ENCODE measurements at regions not wholly inside any gene's neighbourhood (a gene's known extent, or its start where the extent isn't known, plus 50 kb on each side); places are given as distances from the start of the nearest gene placed in this dataset.

DNA sequence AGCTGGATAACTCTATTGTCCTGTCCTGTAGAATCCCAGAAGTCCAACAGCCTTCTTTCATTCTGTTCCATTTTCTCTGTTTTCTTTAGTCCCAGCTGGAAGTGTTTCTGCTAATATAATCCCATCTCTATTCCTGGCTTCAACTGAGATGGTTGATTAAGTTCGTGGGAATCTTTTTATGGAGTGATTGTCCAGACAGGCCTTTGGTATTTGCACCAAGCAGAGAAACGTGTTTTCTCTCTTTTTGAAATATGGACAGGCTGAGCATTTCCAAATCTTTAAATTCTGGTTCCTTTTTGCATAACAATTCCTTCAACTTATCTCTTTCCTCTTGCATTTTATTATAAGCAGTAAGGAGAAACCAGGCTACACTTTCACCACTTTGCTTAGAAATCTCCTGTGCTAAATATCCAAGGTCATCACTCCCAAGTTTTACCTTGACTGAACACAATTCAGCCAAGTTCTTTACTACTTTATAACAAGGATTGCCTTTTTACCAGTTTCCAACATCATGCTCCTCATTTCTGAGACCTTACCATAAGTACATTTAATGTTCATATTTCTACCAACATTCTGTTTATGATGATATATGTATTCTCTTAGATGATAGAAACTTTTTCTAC lies 108.8 kb downstream of the ZFP36L2 start:
- TF ChIP-seq YY1 (IDR thresholded peaks at IDR 0.05; ENCODE audit: low read depth) (no peak), EP300 (IDR thresholded peaks at IDR 0.05; ENCODE audit: borderline replicate concordance) (no peak), TCF12 (IDR thresholded peaks at IDR 0.05; ENCODE audit: low read depth) (no peak)

DNA sequence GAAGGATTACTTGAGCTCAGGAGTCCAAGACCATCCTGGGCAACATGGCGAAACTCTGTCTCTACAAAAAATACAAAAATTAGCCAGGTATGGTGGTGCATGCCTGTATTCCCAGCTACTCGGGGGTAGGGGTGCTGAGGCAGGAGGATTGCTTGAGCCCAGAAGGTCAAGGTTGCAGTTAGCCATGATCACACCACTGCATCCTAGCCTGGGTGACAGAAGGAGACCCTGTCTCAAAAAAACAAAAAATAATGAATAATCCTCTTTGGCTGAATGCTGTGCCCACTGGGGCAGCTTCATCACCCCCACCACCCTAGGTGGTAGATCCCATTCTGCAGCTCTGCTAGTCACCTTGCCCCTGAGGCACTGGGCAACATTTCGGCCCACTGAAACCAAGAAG lies 109.4 kb downstream of the ZFP36L2 start:
- TF ChIP-seq TAF1 (IDR thresholded peaks at IDR 0.05; ENCODE audit: low read depth) (no peak), TEAD4 (IDR thresholded peaks at IDR 0.05) (no peak), NFIC (IDR thresholded peaks at IDR 0.05) (no peak), EP300 (IDR thresholded peaks at IDR 0.05; ENCODE audit: borderline replicate concordance) (no peak), RAD21 (IDR thresholded peaks at IDR 0.05; ENCODE audit: low read depth) (no peak), CEBPB (IDR thresholded peaks at IDR 0.05) (no peak), YY1 (IDR thresholded peaks at IDR 0.05; ENCODE audit: low read depth) (no peak)
- TF ChIP-seq, protein P1, sequence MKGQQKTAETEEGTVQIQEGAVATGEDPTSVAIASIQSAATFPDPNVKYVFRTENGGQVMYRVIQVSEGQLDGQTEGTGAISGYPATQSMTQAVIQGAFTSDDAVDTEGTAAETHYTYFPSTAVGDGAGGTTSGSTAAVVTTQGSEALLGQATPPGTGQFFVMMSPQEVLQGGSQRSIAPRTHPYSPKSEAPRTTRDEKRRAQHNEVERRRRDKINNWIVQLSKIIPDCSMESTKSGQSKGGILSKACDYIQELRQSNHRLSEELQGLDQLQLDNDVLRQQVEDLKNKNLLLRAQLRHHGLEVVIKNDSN (IDR thresholded peaks at IDR 0.05), result no peak
- TF ChIP-seq, protein P2, sequence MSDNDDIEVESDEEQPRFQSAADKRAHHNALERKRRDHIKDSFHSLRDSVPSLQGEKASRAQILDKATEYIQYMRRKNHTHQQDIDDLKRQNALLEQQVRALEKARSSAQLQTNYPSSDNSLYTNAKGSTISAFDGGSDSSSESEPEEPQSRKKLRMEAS (IDR thresholded peaks at IDR 0.05), result no peak

DNA sequence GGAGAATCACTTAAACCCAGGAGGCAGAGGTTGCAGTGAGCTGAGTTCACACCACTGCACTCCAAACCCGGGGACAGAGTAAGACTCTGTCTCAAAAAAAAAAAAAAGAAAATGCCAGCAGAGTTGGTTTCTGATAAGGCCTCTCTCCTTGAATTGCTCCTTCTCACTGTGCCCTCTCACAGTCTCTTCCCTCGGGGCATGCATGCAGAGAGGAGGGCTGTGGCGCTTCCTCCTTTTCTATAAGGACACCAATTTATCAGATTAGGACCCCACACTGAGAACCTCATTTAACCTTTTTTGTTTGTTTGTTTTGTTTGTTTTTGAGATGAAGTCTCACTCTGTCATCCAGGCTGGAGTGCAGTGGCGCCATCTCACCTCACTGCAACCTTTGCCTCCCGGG lies 110.5 kb downstream of the ZFP36L2 start:
- TF ChIP-seq CREB1 (IDR thresholded peaks at IDR 0.05; ENCODE audit: low read depth) (no peak), TEAD4 (IDR thresholded peaks at IDR 0.05) (no peak), NFIC (IDR thresholded peaks at IDR 0.05) (no peak), ZBTB7A (IDR thresholded peaks at IDR 0.05; ENCODE audit: low read depth) (no peak), CEBPB (IDR thresholded peaks at IDR 0.05) (no peak), RAD21 (IDR thresholded peaks at IDR 0.05; ENCODE audit: low read depth) (no peak), YY1 (IDR thresholded peaks at IDR 0.05; ENCODE audit: low read depth) (no peak), EGR1 (IDR thresholded peaks at IDR 0.05) (no peak), FOXM1 (IDR thresholded peaks at IDR 0.05; ENCODE audit: borderline replicate concordance, low read depth) (no peak), TCF12 (IDR thresholded peaks at IDR 0.05; ENCODE audit: low read depth) (no peak)
- TF ChIP-seq, protein P1 (IDR thresholded peaks at IDR 0.05), result no peak
- TF ChIP-seq, protein P3, sequence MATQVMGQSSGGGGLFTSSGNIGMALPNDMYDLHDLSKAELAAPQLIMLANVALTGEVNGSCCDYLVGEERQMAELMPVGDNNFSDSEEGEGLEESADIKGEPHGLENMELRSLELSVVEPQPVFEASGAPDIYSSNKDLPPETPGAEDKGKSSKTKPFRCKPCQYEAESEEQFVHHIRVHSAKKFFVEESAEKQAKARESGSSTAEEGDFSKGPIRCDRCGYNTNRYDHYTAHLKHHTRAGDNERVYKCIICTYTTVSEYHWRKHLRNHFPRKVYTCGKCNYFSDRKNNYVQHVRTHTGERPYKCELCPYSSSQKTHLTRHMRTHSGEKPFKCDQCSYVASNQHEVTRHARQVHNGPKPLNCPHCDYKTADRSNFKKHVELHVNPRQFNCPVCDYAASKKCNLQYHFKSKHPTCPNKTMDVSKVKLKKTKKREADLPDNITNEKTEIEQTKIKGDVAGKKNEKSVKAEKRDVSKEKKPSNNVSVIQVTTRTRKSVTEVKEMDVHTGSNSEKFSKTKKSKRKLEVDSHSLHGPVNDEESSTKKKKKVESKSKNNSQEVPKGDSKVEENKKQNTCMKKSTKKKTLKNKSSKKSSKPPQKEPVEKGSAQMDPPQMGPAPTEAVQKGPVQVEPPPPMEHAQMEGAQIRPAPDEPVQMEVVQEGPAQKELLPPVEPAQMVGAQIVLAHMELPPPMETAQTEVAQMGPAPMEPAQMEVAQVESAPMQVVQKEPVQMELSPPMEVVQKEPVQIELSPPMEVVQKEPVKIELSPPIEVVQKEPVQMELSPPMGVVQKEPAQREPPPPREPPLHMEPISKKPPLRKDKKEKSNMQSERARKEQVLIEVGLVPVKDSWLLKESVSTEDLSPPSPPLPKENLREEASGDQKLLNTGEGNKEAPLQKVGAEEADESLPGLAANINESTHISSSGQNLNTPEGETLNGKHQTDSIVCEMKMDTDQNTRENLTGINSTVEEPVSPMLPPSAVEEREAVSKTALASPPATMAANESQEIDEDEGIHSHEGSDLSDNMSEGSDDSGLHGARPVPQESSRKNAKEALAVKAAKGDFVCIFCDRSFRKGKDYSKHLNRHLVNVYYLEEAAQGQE (IDR thresholded peaks at IDR 0.05; ENCODE audit: low read depth), result no peak

DNA sequence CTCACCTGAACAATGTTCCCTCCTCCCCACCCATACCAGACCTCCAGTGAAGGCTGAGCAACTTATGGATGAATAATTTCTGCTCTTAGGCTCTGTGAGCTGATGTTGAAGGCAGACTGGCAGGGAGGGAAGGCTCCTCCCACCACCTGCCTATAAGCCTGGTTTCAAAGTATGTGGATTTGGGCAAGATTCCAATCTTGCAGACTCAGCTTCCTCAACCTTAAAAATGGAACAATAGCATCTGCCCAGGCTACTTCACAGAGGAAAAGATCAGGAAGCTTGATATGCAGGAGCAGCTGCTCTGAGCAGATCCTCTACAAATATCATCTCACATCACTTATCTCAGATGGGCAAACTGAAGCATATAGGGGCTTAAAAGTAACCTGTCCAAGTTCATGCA lies 112.2 kb downstream of the ZFP36L2 start:
- TF ChIP-seq YY1 (IDR thresholded peaks at IDR 0.05; ENCODE audit: low read depth), result no peak
- TF ChIP-seq RAD21 (IDR thresholded peaks at IDR 0.05; ENCODE audit: low read depth), result no peak
- TF ChIP-seq, protein P2 (IDR thresholded peaks at IDR 0.05), result peak; percentile 39; the same call in 1 of the 2 replicates
- TF ChIP-seq NFIC (IDR thresholded peaks at IDR 0.05), result peak; percentile 85
- no peak for TF ChIP-seq CREB1 (IDR thresholded peaks at IDR 0.05; ENCODE audit: low read depth)
- no peak for TF ChIP-seq TCF12 (IDR thresholded peaks at IDR 0.05; ENCODE audit: low read depth)

DNA sequence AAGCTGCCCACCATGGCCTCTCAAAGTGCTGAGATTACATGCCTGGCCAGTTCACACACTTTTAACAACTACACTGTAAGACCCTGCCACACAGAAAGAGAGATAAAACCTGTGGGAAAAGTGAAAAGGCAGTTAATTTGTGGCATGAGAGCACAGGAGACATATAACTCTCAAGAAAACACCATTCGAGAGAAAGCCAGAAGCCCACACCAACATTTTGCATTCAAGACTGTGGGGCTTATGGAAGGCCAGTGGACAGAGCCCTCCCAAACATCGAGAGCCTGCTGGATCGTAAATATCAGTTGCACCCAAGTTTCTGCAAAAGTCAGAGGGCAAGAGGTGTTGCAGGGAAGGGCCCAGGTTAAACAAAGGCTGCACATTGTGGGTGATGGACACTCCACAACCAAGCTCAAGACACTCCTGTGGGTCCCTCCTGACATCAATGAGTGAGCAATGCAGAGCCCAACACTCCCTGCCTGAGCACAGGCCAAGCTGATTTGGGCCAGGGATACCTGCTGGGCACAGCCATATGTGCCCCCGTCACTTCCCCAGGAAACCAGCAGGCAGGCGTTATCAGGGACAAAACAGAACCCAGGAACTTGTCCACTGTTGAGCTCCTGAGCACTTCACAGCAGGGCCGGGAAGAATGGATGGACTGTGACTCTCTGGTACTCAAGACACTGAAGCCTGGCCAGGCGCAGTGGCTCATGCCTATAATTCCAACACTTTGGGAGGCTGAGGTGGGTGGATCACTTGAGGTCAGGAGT lies 114.4 kb downstream of the ZFP36L2 start:
- TF ChIP-seq, protein P2 (IDR thresholded peaks at IDR 0.05), result no peak
- TF ChIP-seq CREB1 (IDR thresholded peaks at IDR 0.05; ENCODE audit: low read depth) (no peak), RAD21 (IDR thresholded peaks at IDR 0.05; ENCODE audit: low read depth) (no peak), CEBPB (IDR thresholded peaks at IDR 0.05) (no peak), NFIC (IDR thresholded peaks at IDR 0.05) (no peak), FOXM1 (IDR thresholded peaks at IDR 0.05; ENCODE audit: borderline replicate concordance, low read depth) (no peak), EP300 (IDR thresholded peaks at IDR 0.05; ENCODE audit: borderline replicate concordance) (no peak), TAF1 (IDR thresholded peaks at IDR 0.05; ENCODE audit: low read depth) (no peak), ZBTB7A (IDR thresholded peaks at IDR 0.05; ENCODE audit: low read depth) (no peak), TCF12 (IDR thresholded peaks at IDR 0.05; ENCODE audit: low read depth) (no peak), EGR1 (IDR thresholded peaks at IDR 0.05) (no peak)
- TF ChIP-seq, protein P3 (IDR thresholded peaks at IDR 0.05; ENCODE audit: low read depth), result no peak
- TF ChIP-seq, protein P1 (IDR thresholded peaks at IDR 0.05), result no peak

Data from Ishikawa (cell line).